IPS-20b (cell line): ENCODE measurements at regions not wholly inside any gene's neighbourhood (a gene's known extent, or its start where the extent isn't known, plus 50 kb on each side); places are given as distances from the start of the nearest gene placed in this dataset.

Source experiments
- H3K27ac ChIP-seq: one replicate; pipeline ENCODE4 v1.5.1; 2013; ENCODE audit warnings: low read length
- H3K27me3 ChIP-seq: 2 replicates; pipeline ENCODE4 v1.6.1; 2013; ENCODE audit warnings: mild to moderate bottlenecking, low read length, inconsistent platforms; ENCODE audit not compliant: insufficient read depth
- H3K36me3 ChIP-seq: 2 replicates; pipeline ENCODE4 v1.6.1; 2013; ENCODE audit warnings: low read depth, mild to moderate bottlenecking, inconsistent platforms, low read length, moderate library complexity; ENCODE audit not compliant: insufficient read depth
- H3K4me1 ChIP-seq: 2 replicates; pipeline ENCODE4 v1.6.1; 2013; ENCODE audit warnings: mild to moderate bottlenecking, control low read depth, inconsistent platforms, low read length, moderate library complexity; ENCODE audit not compliant: insufficient read depth
- H3K4me3 ChIP-seq: 2 replicates; pipeline ENCODE4 v1.5.1; 2013; ENCODE audit warnings: mild to moderate bottlenecking, low read length, inconsistent platforms
- H3K9ac ChIP-seq: 2 replicates; pipeline ENCODE4 v1.6.1; 2013; ENCODE audit warnings: low read depth, mild to moderate bottlenecking, inconsistent platforms, low read length, moderate library complexity
- H3K9me3 ChIP-seq: 2 replicates; pipeline ENCODE4 v1.6.1; 2013; ENCODE audit warnings: mild to moderate bottlenecking, low read depth, low read length, inconsistent platforms; ENCODE audit not compliant: insufficient read depth

- no peak overlapping the region for H3K4me3 ChIP-seq
- H3K4me1 ChIP-seq: peaks cover 3% of the 10 kb centered on the region; the same call in 1 of the 2 replicates
- H3K27ac ChIP-seq: no peak overlapping the region
- H3K27me3 ChIP-seq: no peaks in the 10 kb centered on the region
- H3K36me3 ChIP-seq: no peaks in the 10 kb centered on the region
- H3K9ac ChIP-seq: no peak overlapping the region
- no peaks in the 10 kb centered on the region for H3K9me3 ChIP-seq
Observed at GRCh38 chr1:201662646-201663045, 123.7 kb downstream of the NAV1 start.

- Histone ChIP-seq H3K9ac (no peak overlapping the region), H3K4me3 (no peak overlapping the region)
Observed at GRCh38 chr1:201663491-201664113, 124.7 kb downstream of the NAV1 start.

GRCh38 chr1:201665036-201665435 lies 126.1 kb downstream of the NAV1 start:
- H3K9me3 ChIP-seq: no peaks in the 10 kb centered on the region
- no peak overlapping the region for H3K27ac ChIP-seq
- H3K36me3 ChIP-seq: no peaks in the 10 kb centered on the region
- no peak overlapping the region for H3K4me3 ChIP-seq
- H3K27me3 ChIP-seq: no peaks in the 10 kb centered on the region
- H3K9ac ChIP-seq: no peak overlapping the region
- peaks cover 3% of the 10 kb centered on the region; the same call in 1 of the 2 replicates for H3K4me1 ChIP-seq

More at GRCh38 chr1:201663491-201664113, 124.7 kb downstream of the NAV1 start:
- Histone ChIP-seq H3K9me3 (no peaks in the 10 kb centered on the region), H3K27me3 (no peaks in the 10 kb centered on the region), H3K4me1 (peaks cover 3% of the 10 kb centered on the region; the same call in 1 of the 2 replicates), H3K27ac (no peak overlapping the region), H3K36me3 (no peaks in the 10 kb centered on the region)

- no peaks in the 10 kb centered on the region for H3K27me3 ChIP-seq
- no peak overlapping the region for H3K9ac ChIP-seq
- H3K27ac ChIP-seq: no peak overlapping the region
- H3K4me1 ChIP-seq: peaks cover 3% of the 10 kb centered on the region; the same call in 1 of the 2 replicates
- H3K4me3 ChIP-seq: no peak overlapping the region
- H3K9me3 ChIP-seq: no peaks in the 10 kb centered on the region
- H3K36me3 ChIP-seq: no peaks in the 10 kb centered on the region
Observed at GRCh38 chr1:201666102-201666501, 127.2 kb downstream of the NAV1 start.

- H3K4me1 ChIP-seq: peaks cover 3% of the 10 kb centered on the region; the same call in 1 of the 2 replicates
- no peak overlapping the region for H3K9ac ChIP-seq
- no peak overlapping the region for H3K4me3 ChIP-seq
- H3K27ac ChIP-seq: no peak overlapping the region
- H3K36me3 ChIP-seq: no peaks in the 10 kb centered on the region
- no peaks in the 10 kb centered on the region for H3K27me3 ChIP-seq
- H3K9me3 ChIP-seq: no peaks in the 10 kb centered on the region
Observed at GRCh38 chr1:201666645-201667044, 127.7 kb downstream of the NAV1 start.

- Histone ChIP-seq H3K27me3 (no peaks in the 10 kb centered on the region), H3K9ac (no peak overlapping the region), H3K9me3 (no peaks in the 10 kb centered on the region), H3K4me3 (no peak overlapping the region), H3K27ac (no peak overlapping the region), H3K36me3 (no peaks in the 10 kb centered on the region), H3K4me1 (peaks cover 2% of the 10 kb centered on the region; the same call in 1 of the 2 replicates)
Observed at GRCh38 chr1:201667479-201667878, 128.6 kb downstream of the NAV1 start.

- no peak overlapping the region for H3K27ac ChIP-seq
- no peak overlapping the region for H3K4me3 ChIP-seq
- H3K9ac ChIP-seq: no peak overlapping the region
- H3K4me1 ChIP-seq: peaks cover 5% of the 10 kb centered on the region; the same call in 1 of the 2 replicates
- no peaks in the 10 kb centered on the region for H3K9me3 ChIP-seq
- no peaks in the 10 kb centered on the region for H3K27me3 ChIP-seq
- no peaks in the 10 kb centered on the region for H3K36me3 ChIP-seq
Observed at GRCh38 chr1:201670517-201670916, 131.6 kb downstream of the NAV1 start.

- Histone ChIP-seq H3K4me3 (no peak overlapping the region), H3K9me3 (no peaks in the 10 kb centered on the region), H3K4me1 (peaks cover 22% of the 10 kb centered on the region), H3K36me3 (no peaks in the 10 kb centered on the region), H3K27ac (no peak overlapping the region), H3K9ac (no peak overlapping the region), H3K27me3 (no peaks in the 10 kb centered on the region)
Observed at GRCh38 chr1:201672685-201673084, 133.8 kb downstream of the NAV1 start.

GRCh38 chr1:201673093-201673492 lies 134.2 kb downstream of the NAV1 start:
- Histone ChIP-seq H3K36me3 (no peaks in the 10 kb centered on the region), H3K27ac (no peak overlapping the region), H3K4me1 (peaks cover 22% of the 10 kb centered on the region), H3K9me3 (no peaks in the 10 kb centered on the region), H3K27me3 (no peaks in the 10 kb centered on the region), H3K4me3 (no peak overlapping the region), H3K9ac (no peak overlapping the region)

- Histone ChIP-seq H3K9me3 (no peaks in the 10 kb centered on the region), H3K9ac (no peak overlapping the region), H3K36me3 (no peaks in the 10 kb centered on the region), H3K27ac (no peak overlapping the region), H3K4me3 (no peak overlapping the region), H3K4me1 (peaks cover 30% of the 10 kb centered on the region), H3K27me3 (no peaks in the 10 kb centered on the region)
Observed at GRCh38 chr1:201673915-201674314, 135.0 kb downstream of the NAV1 start.

GRCh38 chr1:201675143-201675542 lies 136.2 kb downstream of the NAV1 start:
- no peaks in the 10 kb centered on the region for H3K9me3 ChIP-seq
- no peaks in the 10 kb centered on the region for H3K27me3 ChIP-seq
- H3K4me3 ChIP-seq: no peak overlapping the region
- peaks cover 37% of the 10 kb centered on the region for H3K4me1 ChIP-seq
- H3K27ac ChIP-seq: no peak overlapping the region
- H3K36me3 ChIP-seq: no peaks in the 10 kb centered on the region
- no peak overlapping the region for H3K9ac ChIP-seq

- H3K9ac ChIP-seq: peak overlapping the region; percentile 34; the same call in 1 of the 2 replicates
- H3K9me3 ChIP-seq: no peaks in the 10 kb centered on the region
- H3K27me3 ChIP-seq: no peaks in the 10 kb centered on the region
- no peak overlapping the region for H3K4me3 ChIP-seq
- no peaks in the 10 kb centered on the region for H3K36me3 ChIP-seq
- peaks cover 42% of the 10 kb centered on the region for H3K4me1 ChIP-seq
- H3K27ac ChIP-seq: no peak overlapping the region
Observed at GRCh38 chr1:201676197-201676596, 137.3 kb downstream of the NAV1 start.
